ENCODE measurements at regions not wholly inside any gene's neighbourhood (a gene's known extent, or its start where the extent isn't known, plus 50 kb on each side); places are given as distances from the start of the nearest gene placed in this dataset.

DNA sequence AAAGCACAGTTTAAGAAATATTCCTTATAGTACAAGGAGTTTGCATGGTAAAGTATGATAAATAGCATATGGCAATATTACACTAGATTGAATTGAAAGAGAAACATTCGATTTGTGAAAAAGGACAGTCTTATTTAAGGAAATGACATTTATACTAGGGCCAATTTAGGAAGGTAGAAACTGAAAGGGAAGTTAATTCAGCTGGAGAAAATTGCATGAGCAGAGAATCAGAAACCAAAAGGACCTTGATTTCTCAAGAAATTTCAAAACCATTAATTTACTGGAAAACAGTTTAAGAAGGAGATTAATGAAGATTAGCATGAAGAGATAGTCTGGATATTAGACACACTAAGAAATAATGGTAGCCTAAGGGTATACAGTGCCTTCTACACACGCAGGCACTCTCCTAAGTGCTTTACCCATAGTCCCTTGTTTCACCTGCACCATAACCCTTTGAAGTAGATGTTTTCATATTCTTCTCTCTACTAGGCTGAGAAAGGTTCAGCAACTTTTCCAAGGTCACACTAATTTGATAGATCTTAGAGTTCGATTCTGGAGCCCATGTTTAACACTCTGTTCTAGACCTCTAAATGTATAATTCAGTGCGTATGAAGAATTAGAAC is 259.1 kb upstream of the SLIT2 start:
- DNase-seq (ENCODE audit: low spot score) = no peak

DNA sequence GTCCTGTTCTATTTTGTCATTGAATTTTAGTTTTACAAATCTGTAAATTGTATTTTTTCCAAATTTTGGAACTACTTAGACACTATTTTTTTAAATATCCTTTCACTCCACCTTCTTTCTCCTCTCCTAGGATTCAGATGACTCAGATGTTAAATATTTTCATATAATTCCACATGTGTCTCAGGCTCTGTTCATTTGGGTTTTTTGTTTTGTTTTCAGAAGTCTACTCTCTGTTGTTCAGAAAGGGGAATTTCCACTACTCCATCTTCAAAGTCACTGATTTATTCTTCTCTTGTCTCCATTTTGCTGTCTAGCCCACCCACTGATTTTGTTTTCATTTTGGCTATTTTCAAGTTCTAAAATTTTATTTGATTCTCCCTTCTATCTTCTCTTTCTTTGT is 264.0 kb upstream of the SLIT2 start:
- no peak for DNase-seq (ENCODE audit: low spot score)

GRCh38 chr4:19983072-19983471 is 268.6 kb upstream of the SLIT2 start:
- no peak for DNase-seq (ENCODE audit: low spot score)

GRCh38 chr4:19982556-19982955 is 269.1 kb upstream of the SLIT2 start:
- no peak for DNase-seq (ENCODE audit: low spot score)

DNA sequence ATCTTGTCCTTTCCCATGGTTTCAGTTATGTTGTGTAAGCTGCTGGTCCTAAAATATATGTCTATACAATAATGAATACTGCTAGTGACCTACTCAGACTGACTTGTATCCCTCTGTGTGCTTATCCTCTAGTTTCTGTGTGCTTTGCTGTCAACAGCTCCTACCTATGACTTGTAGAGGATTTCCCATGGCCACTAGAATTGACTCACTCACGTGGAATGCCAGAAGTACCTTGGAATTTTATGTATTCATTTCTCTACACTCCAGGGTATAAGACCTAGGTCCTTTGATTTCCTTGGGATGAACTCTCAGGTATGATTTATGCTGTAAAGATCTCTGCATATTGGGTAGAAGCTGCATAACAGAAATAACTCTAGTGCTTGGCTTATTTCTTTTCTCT is 279.9 kb upstream of the SLIT2 start:
- DNase-seq (ENCODE audit: low spot score) = no peak

DNA sequence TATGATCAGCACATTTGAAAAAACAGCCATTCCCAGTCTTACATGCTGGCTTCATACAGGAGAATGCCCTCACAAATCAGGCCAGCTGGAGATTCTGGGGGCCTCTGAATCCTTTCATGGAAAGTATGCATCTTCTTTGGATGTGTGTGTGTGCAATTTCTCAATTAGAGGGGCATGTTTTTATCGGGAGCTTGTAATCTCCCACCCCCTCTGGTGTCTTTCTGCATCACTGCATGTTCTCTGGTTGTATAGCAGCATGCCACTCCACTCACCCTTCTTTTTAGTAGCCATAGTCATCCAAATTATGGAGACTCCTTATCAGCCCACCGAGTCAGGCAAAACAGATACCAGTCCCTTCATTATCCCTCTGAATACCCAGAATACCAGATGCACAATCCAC is 282.2 kb upstream of the SLIT2 start:
- DNase-seq (ENCODE audit: low spot score) = no peak

GRCh38 chr4:19961091-19961490 is 290.6 kb upstream of the SLIT2 start:
- no peak for DNase-seq (ENCODE audit: low spot score)

DNA sequence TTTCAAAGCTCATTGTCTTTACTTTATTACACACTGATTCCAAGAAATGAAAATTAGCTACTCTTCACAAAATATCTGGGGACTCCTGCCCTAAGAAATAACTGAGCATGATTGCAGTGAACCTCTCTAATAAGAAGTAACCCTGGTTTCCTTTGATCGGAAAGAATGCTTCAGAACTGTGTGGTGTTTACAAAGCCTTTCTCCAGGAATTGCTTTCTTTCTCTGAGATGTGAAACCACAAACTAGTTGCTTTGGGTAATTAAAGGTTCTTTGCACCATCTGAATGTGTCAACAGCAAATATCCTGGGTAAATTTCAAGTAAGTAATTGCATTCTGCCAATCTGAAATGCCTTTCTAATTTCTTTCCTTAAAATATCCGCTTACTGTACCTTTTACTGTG is 292.9 kb upstream of the SLIT2 start:
- DNase-seq (ENCODE audit: low spot score) = no peak

DNA sequence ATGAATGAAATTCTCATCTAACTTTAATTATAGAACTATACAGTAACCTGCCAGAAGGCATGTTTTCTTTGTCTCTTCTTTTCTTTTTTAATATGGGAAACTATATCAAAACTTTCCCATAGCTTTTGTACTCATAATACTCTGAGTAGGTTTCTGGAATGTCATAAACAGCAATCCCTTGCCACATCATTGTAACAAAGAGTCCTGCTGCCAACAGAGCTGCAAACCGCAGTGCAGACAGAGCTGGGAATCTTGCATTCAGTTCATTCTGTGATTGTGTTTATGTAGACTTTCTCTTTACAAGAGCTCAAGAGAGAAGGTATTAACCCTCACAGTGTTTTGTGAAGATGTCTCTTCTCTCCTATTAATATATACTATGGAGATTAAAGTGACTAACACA is 304.4 kb upstream of the SLIT2 start:
- no peak for DNase-seq (ENCODE audit: low spot score)

DNA sequence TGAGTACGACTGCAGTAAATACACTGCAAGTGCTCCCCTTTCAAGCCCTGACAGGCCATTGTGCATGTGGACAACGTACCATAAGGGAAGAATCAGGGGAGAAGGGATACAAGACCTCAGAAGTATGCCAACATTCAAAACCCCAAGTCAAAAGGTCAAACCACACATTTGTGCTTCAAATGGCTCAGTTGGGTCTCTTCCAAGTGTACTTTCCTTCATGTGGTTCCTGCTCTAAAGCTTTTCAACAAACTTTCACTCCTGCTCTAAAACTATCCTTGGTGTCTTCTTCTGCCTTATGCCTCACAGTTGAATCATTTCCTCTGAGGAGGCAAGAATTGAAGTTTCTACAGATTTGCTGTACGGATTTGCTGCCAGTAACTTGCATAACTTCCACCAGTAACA is 305.7 kb upstream of the SLIT2 start:
- no peak for DNase-seq (ENCODE audit: low spot score)

- DNase-seq (ENCODE audit: low spot score) = no peak
Measured at GRCh38 chr4:19945501-19945900, 306.2 kb upstream of the SLIT2 start.

GRCh38 chr4:19944806-19945205 is 306.9 kb upstream of the SLIT2 start:
- no peak for DNase-seq (ENCODE audit: low spot score)

DNA sequence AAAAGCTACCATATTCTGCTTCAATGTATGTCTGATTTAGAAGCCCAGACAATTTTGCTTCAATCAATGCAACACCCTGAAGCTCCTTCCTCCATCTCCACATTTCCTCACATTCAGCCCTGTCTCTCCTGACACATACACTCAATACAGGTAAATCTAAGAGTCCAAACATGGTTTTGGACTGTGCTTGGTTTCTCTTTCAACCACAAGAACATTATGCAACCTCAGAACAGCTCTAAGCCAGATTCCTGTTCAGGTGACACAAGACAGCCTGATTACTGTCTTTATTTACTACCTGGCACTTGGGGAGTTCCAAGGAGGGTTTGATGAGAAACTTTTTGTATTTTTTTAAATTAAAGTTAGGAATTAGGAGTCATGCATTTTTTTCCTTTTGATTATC is 307.5 kb upstream of the SLIT2 start:
- no peak for DNase-seq (ENCODE audit: low spot score)

DNA sequence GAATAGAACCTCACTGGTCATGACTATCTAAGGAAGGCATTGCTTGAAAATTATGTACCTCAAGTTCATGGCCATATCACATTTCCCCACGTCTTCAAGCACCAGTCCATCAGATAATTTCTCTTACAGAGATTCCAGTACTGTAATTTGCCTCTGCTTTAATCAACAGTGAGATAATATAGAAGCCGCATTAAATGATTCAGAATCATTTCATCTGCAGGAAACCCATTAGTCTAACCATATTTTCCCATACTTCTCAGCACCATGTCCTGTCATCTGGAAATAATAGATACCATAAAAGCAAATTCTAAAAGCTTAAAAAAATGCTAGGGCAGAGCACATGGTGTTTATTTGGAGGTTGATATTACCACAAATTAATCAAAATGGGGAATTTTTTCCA is 310.3 kb upstream of the SLIT2 start:
- DNase-seq (ENCODE audit: low spot score) = no peak

DNA sequence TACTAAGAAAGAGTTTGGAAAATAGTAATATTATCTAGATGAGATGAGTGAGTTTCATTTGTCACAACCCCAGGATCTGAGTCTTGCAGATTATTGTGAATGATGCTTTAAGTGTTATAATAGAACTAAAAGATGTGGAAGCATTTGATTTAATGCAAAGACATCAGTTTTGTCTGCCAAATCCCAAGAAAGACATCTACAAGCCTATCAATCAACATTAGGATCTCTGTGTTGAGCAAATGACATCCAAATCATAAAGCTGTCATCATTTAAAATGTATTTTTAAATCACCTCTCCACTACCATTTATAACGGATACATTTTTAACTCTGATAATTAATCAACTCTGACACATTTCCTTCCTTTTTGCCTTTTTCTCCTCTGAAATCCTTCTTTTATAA is 310.8 kb upstream of the SLIT2 start:
- DNase-seq (ENCODE audit: low spot score) = no peak

DNA sequence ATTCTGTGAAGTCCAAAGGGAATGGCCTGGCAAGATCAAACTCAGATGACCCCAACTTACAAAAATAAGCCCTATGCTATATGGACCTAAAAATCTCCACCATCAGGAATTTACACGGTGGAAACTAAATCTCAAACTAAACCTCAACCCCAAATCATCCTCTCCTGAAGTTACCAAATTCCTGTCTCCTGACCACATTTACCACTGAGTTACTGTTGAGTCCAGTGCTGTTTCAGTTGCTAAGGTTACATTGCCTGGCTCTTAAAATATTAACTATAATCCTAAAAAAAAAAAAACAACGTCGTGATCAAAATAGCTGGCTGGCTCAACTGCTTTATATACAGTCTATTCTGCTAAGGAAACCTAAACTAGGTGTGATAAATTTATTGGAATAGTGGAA is 315.2 kb upstream of the SLIT2 start:
- no peak for DNase-seq (ENCODE audit: low spot score)

DNA sequence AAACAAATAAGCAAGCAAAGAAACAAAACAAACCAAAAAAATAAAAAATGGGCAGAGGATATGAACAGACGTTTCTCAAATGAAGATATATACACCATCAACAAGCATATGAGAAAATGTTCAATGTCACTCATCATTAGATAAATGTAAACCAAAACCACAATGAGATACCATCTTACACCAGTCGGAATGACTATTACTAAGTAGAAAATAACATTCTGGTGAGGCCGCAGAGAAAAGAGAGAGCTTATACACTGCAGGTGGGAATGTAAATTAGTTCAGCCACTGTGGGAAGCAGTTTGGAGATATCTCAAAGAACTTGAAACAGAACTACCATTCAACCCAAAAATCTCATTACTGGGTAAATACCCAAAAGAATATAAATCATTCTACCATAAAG is 321.0 kb upstream of the SLIT2 start:
- no peak for DNase-seq (ENCODE audit: low spot score)

DNA sequence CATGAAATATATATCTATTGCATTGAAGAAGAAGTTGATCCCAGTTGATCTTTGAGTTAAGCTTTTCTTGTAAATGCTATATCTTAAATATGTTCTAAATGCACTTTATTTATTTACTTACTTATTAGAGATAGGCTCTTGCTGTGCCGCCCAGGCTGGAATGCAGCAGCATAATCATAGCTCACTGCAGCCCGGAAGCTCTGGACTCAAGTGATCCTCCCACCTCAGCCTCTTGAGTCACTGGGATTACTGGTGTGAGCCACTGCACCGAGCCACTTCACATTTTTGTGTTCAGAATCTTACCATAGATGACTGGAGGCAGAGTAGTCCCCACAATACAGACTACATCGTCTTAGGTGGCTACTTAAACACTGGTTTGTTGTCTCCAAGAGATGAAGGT is 324.3 kb upstream of the SLIT2 start:
- no peak for DNase-seq (ENCODE audit: low spot score)

DNA sequence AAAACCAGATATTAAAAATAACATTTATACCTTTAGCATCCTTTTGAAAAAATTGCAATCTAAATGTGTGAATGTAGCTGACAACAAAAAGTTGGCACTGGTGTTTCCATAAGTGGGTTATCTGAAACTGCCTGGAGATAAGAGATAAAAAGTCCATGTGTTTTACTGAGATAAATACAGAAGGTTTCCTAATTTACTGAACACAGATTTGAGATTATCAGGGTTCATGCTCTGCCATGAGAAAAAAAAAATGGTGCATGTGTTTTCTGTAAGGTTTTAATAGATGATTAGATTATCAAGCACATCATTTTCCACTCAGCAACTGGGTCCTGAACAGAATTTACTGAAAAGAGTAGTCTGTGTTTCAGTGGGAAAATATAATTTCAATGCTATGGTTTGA is 326.2 kb upstream of the SLIT2 start:
- no peak for DNase-seq (ENCODE audit: low spot score)

DNA sequence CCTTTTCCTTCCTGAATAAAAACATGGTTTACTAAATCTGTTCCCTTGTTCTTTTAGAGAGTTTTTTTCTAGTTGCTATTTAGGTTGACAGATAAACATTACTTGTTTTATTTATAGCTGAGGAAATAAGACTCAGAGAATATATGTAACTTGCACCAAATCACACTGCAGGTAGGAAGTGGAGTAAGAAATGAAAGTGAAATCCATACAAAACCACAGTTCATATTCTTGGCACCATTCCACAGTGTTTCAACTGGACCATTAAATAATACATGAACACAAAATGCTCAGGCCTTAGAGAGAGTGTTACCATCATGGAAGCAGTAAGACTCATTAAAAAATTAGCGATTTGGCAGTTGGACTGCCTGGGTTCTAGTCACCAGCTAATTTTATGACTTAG is 326.9 kb upstream of the SLIT2 start:
- no peak for DNase-seq (ENCODE audit: low spot score)

- no peak for DNase-seq (ENCODE audit: low spot score)
Measured at GRCh38 chr4:19915276-19915675, 336.4 kb upstream of the SLIT2 start.

GRCh38 chr4:19913650-19914049 is 338.1 kb upstream of the SLIT2 start:
- no peak for DNase-seq (ENCODE audit: low spot score)

- DNase-seq (ENCODE audit: low spot score) = no peak
Measured at GRCh38 chr4:19910861-19911525, 340.7 kb upstream of the SLIT2 start.

- no peak for DNase-seq (ENCODE audit: low spot score)
Measured at GRCh38 chr4:19905024-19905423, 346.7 kb upstream of the SLIT2 start.
